Effector CD8-positive, alpha-beta T cell (primary cell): ENCODE measurements at regions not wholly inside any gene's neighbourhood (a gene's known extent, or its start where the extent isn't known, plus 50 kb on each side); places are given as distances from the start of the nearest gene placed in this dataset.

Source experiments
- DNase-seq: peaks from one replicate; lab custom pipeline; 2025; lab: John Stamatoyannopoulos, UW

GRCh38 chr6:43967719-43968091 is 159.5 kb downstream of the MRPL14 start:
- DNase-seq: no peak

- no peak for DNase-seq
These were observed 160.2 kb downstream of the MRPL14 start for GRCh38 chr6:43966853-43967718.

GRCh38 chr6:43966374-43966658 is 160.9 kb downstream of the MRPL14 start:
- no peak for DNase-seq

- no peak for DNase-seq
These were observed 161.5 kb downstream of the MRPL14 start for GRCh38 chr6:43965628-43966373.

- no peak for DNase-seq
These were observed 162.3 kb downstream of the MRPL14 start for GRCh38 chr6:43964659-43965570.

- DNase-seq: no peak
These were observed 163.2 kb downstream of the MRPL14 start for GRCh38 chr6:43963877-43964658.

GRCh38 chr6:43963203-43963602 is 164.0 kb downstream of the MRPL14 start:
- no peak for DNase-seq

- DNase-seq: no peak
These were observed 164.8 kb downstream of the MRPL14 start for GRCh38 chr6:43962458-43962857.

GRCh38 chr6:43957273-43957672 is 170.0 kb downstream of the MRPL14 start:
- DNase-seq: no peak

GRCh38 chr6:43956478-43956877 is 170.8 kb downstream of the MRPL14 start:
- no peak for DNase-seq

GRCh38 chr6:43954311-43955131 is 172.7 kb downstream of the MRPL14 start:
- no peak for DNase-seq

GRCh38 chr6:43953794-43954310 is 173.4 kb downstream of the MRPL14 start:
- DNase-seq: no peak

- no peak for DNase-seq
These were observed 174.0 kb downstream of the MRPL14 start for GRCh38 chr6:43953256-43953655.

GRCh38 chr6:43952746-43953145 is 174.5 kb downstream of the MRPL14 start:
- no peak for DNase-seq

GRCh38 chr6:43951756-43952675 is 175.2 kb downstream of the MRPL14 start:
- no peak for DNase-seq

GRCh38 chr6:43951063-43951755 is 176.0 kb downstream of the MRPL14 start:
- DNase-seq: no peak

- DNase-seq: no peak
These were observed 176.6 kb downstream of the MRPL14 start for GRCh38 chr6:43950731-43951062.

- DNase-seq: no peak
These were observed 177.1 kb downstream of the MRPL14 start for GRCh38 chr6:43950051-43950605.
